Karpas-422 (cell line): ENCODE measurements at regions not wholly inside any gene's neighbourhood (a gene's known extent, or its start where the extent isn't known, plus 50 kb on each side); places are given as distances from the start of the nearest gene placed in this dataset.

Experiments used
- DNase-seq: peaks from one replicate; pipeline ENCODE4 v3.0.0-alpha.2; 2015
- H2AFZ ChIP-seq: fragments of 200-600 bp; sonication (generic); 2 replicates; pipeline ENCODE4 v1.6.1; 2014; ENCODE audit warnings: antibody characterized with exemption, low read length, mixed read lengths
- H3K27ac ChIP-seq: fragments of 200-600 bp; sonication (generic); 2 replicates; pipeline ENCODE4 v1.5.1; 2014; ENCODE audit warnings: mild to moderate bottlenecking, low read length, moderate library complexity
- H3K27me3 ChIP-seq: fragments of 200-600 bp; sonication (generic); 2 replicates; pipeline ENCODE4 v1.6.1; 2014; ENCODE audit warnings: low read length, mixed read lengths
- H3K36me3 ChIP-seq: fragments of 200-600 bp; sonication (generic); 2 replicates; pipeline ENCODE4 v1.6.1; 2014; ENCODE audit warnings: low read length, mixed read lengths; ENCODE audit not compliant: insufficient read depth
- H3K4me1 ChIP-seq: fragments of 200-600 bp; sonication (generic); 2 replicates; pipeline ENCODE4 v1.6.1; 2014; ENCODE audit warnings: mild to moderate bottlenecking, low read length, mixed read lengths
- H3K4me2 ChIP-seq: fragments of 200-600 bp; sonication (generic); 2 replicates; pipeline ENCODE4 v1.6.1; 2014; ENCODE audit warnings: low read length, low read depth, mild to moderate bottlenecking; ENCODE audit not compliant: poor library complexity, severe bottlenecking
- H3K4me3 ChIP-seq: fragments of 200-600 bp; sonication (generic); 2 replicates; pipeline ENCODE4 v1.5.1; 2014; ENCODE audit warnings: mild to moderate bottlenecking, antibody characterized with exemption, low read length, mixed read lengths
- H3K79me2 ChIP-seq: fragments of 200-600 bp; sonication (generic); 2 replicates; pipeline ENCODE4 v1.6.1; 2014; ENCODE audit warnings: mild to moderate bottlenecking, low read length, mixed read lengths
- H3K9ac ChIP-seq: fragments of 200-600 bp; sonication (generic); 2 replicates; pipeline ENCODE4 v1.6.0; 2014; ENCODE audit warnings: low read length
- H3K9me2 ChIP-seq: fragments of 200-600 bp; sonication (generic), shearing (Covaris generic); replicated peaks from 2 replicates; pipeline ENCODE4 v1.6.0; 2014; ENCODE audit warnings: mild to moderate bottlenecking, low read length, moderate library complexity; ENCODE audit not compliant: insufficient read depth
- H3K9me3 ChIP-seq: fragments of 300-700, 200-600 bp; sonication (generic); 2 replicates; pipeline ENCODE4 v1.6.1; 2014; ENCODE audit warnings: low read length, mixed read lengths
- H4K20me1 ChIP-seq: fragments of 200-600 bp; sonication (generic); 2 replicates; pipeline ENCODE4 v1.6.1; 2014; ENCODE audit warnings: mild to moderate bottlenecking, antibody characterized with exemption, low read length, low read depth; ENCODE audit not compliant: insufficient read depth

DNA sequence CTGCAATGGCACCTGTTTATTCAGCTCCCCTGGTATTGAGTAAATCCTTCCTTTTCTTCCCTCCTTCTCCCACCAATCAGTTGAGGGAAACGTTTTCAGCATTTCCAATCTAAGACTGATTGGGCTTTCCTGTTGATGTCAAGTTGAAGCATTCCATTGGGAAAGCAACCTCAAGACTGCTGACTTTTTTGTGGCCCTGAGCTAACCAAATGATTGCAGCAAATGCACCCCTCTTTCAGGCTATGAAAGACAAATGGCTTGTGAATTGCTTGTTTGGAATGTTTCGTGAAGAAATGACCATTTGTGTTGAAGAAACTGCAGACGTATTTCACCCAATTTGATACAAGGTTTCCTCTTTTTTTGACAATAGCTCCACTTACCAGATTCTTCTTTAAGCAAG lies 303.5 kb downstream of the EPHA4 start:
- H3K9me2 ChIP-seq: no peaks in the 10 kb centered on the region
- no peaks in the 10 kb centered on the region for H3K9me3 ChIP-seq
- H3K9ac ChIP-seq: no peak overlapping the region
- no peaks in the 10 kb centered on the region for H4K20me1 ChIP-seq
- no peak overlapping the region for H3K4me3 ChIP-seq
- no peak overlapping the region for H3K4me2 ChIP-seq
- DNase-seq: no peak
- no peaks in the 10 kb centered on the region for H3K79me2 ChIP-seq
- peaks cover 6% of the 10 kb centered on the region; the same call in 1 of the 2 replicates for H3K4me1 ChIP-seq
- H3K27ac ChIP-seq: no peak overlapping the region
- no peaks in the 10 kb centered on the region for H3K27me3 ChIP-seq
- H2AFZ ChIP-seq: no peak overlapping the region
- H3K36me3 ChIP-seq: no peaks in the 10 kb centered on the region

DNA sequence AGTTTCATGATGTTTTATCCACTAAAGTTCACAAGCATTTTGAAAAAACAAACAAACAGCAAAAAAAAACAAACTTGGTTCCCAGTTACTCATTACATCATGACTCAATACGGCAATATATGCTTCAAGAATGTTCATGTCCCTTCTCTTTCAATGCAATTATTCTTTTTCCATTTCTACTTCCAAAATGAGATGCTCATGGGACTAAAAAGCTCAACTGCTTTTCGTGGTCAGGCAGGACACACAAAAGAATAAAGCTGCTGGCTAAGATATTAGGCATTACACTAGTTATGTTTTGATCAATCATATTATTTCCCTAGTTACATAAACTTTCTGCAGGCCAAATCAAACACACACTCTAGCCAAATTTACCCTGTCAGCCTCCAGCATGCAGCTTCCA lies 301.3 kb downstream of the EPHA4 start:
- Histone ChIP-seq H3K4me3 (no peak overlapping the region), H3K9ac (no peak overlapping the region), H3K27me3 (no peaks in the 10 kb centered on the region), H3K4me1 (peaks cover 6% of the 10 kb centered on the region; the same call in 1 of the 2 replicates), H4K20me1 (no peaks in the 10 kb centered on the region), H3K9me3 (no peaks in the 10 kb centered on the region), H3K79me2 (no peaks in the 10 kb centered on the region), H3K27ac (no peak overlapping the region), H3K4me2 (no peak overlapping the region), H3K36me3 (no peaks in the 10 kb centered on the region), H3K9me2 (no peaks in the 10 kb centered on the region), H2AFZ (no peak overlapping the region)
- DNase-seq: no peak

DNA sequence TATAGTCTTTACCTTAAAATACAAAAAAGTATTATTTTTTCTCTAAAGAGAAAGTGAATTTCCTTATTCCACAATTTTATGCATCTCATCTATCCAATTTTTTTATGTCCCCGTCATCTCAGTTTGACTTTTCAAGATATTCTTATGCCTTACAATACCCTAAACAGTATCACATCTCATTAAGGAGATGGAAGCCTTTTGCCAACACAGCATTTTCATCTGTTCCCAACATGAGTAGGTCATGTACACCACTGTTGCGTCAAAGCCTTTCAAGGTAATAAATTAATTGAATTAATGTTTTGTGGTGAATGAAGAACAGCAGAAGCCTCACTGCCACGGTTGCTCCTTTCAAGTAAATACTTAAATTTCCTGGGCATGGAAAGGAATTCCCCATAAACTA lies 299.4 kb downstream of the EPHA4 start:
- Histone ChIP-seq H3K36me3 (no peaks in the 10 kb centered on the region), H3K9me3 (no peaks in the 10 kb centered on the region), H2AFZ (no peak overlapping the region), H3K27ac (no peak overlapping the region), H3K79me2 (no peaks in the 10 kb centered on the region), H3K4me3 (no peak overlapping the region), H4K20me1 (no peaks in the 10 kb centered on the region), H3K4me2 (no peak overlapping the region), H3K27me3 (no peaks in the 10 kb centered on the region), H3K4me1 (peaks cover 5% of the 10 kb centered on the region; the same call in 1 of the 2 replicates), H3K9me2 (no peaks in the 10 kb centered on the region), H3K9ac (no peak overlapping the region)
- DNase-seq: no peak

DNA sequence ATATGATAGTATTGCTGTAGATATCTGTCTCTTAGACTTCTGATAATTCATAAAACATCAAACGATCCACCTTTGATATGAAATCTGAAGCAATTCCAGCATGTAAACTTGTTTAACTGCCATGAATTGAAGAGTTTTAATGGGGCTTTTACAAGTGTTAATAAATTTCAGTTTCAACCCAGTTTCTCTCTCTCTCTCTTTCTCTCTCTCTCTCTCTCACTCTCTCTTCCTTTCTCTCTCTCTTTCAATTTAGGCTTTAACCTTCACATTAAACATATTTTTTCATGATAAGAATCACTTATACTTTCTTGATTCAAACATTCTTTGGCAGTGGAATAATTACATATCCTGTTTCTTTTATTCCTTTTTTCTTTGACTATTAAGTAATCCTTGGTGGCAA lies 296.1 kb downstream of the EPHA4 start:
- H3K27me3 ChIP-seq: no peaks in the 10 kb centered on the region
- no peaks in the 10 kb centered on the region for H3K79me2 ChIP-seq
- no peaks in the 10 kb centered on the region for H3K9me3 ChIP-seq
- H3K4me3 ChIP-seq: no peak overlapping the region
- H2AFZ ChIP-seq: no peak overlapping the region
- H3K9ac ChIP-seq: no peak overlapping the region
- H3K4me1 ChIP-seq: no peaks in the 10 kb centered on the region
- no peaks in the 10 kb centered on the region for H3K9me2 ChIP-seq
- H3K27ac ChIP-seq: no peak overlapping the region
- no peaks in the 10 kb centered on the region for H4K20me1 ChIP-seq
- no peak for DNase-seq
- no peak overlapping the region for H3K4me2 ChIP-seq
- no peaks in the 10 kb centered on the region for H3K36me3 ChIP-seq

DNA sequence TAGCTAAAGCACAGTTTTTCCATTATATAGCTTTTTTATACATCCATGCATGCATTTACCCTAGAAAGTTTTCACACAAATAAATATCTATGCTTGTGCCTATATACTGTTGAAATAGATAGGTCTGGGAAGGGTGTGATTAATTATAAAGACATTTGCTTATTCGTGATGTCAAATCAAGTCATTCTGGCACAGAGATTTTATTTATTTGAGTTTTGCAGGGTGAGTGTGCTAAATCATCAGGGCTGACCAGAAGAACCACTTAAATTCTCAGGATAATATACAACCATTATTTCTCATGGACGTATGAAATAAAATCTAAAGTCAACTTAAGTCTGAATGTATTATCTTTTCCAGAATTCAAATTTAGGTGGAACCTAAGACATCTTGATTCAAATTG lies 295.5 kb downstream of the EPHA4 start:
- no peak overlapping the region for H3K9ac ChIP-seq
- no peak overlapping the region for H3K4me3 ChIP-seq
- no peak overlapping the region for H2AFZ ChIP-seq
- H3K36me3 ChIP-seq: no peaks in the 10 kb centered on the region
- no peaks in the 10 kb centered on the region for H4K20me1 ChIP-seq
- H3K79me2 ChIP-seq: no peaks in the 10 kb centered on the region
- DNase-seq: no peak
- H3K9me3 ChIP-seq: no peaks in the 10 kb centered on the region
- H3K4me2 ChIP-seq: no peak overlapping the region
- H3K27ac ChIP-seq: no peak overlapping the region
- no peaks in the 10 kb centered on the region for H3K9me2 ChIP-seq
- H3K4me1 ChIP-seq: no peaks in the 10 kb centered on the region
- H3K27me3 ChIP-seq: no peaks in the 10 kb centered on the region

DNA sequence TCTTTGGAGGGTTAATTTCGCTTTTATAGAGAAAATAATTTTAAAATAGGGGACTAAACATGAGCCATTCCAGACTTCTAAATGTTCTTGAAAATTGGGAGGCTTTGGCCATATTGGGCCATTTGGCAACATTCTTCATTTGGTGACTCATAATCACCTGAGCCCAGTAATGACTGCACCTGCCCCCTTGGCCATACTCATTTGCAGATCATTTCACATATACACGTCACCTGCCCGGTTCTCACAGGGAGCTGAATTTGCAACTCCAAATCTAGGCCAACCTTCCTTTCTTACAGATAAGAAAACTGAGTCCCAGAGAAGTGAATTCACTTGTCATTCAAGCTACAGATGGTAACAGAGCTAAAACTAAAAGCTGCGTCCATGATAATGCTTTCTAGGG lies 289.7 kb downstream of the EPHA4 start:
- Histone ChIP-seq H3K4me1 (peaks cover 33% of the 10 kb centered on the region), H4K20me1 (no peaks in the 10 kb centered on the region), H3K9me2 (no peaks in the 10 kb centered on the region), H3K4me3 (no peak overlapping the region), H3K27me3 (no peaks in the 10 kb centered on the region), H3K79me2 (no peaks in the 10 kb centered on the region), H3K36me3 (no peaks in the 10 kb centered on the region), H2AFZ (no peak overlapping the region), H3K27ac (no peak overlapping the region), H3K9ac (no peak overlapping the region), H3K4me2 (no peak overlapping the region), H3K9me3 (no peaks in the 10 kb centered on the region)
- DNase-seq: no peak

DNA sequence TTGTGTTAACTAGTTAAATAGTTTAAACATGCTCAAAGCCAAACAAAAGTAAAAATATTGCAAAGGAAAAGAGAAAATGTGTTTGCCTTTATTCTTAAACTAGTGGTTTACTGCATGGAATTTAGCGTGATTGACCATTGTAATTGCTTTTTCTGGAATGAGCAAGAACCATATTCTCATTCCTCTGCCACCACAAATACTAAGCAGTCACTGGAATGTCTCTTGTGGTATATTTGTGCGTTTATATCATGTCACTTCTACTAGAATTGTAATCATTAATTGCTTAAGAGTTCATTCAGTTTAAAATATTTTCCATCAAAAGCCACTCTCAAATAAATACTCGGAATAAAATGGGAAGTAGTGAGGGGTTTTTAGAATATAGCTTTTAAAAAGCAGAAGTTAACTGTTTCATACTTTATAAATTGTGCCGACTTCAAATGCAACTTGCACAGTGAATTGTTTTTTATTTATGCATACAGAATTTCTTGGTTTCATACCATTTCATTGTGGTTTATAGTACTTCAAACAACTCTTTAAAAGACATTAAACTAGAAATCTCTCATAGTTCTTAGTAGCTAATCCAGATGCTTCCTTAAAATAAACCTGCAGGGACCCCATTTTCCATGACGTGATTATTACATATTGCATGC lies 288.1 kb downstream of the EPHA4 start:
- no peaks in the 10 kb centered on the region for H3K9me3 ChIP-seq
- peak overlapping the region; percentile 77 for H2AFZ ChIP-seq
- no peak overlapping the region for H3K27ac ChIP-seq
- H3K27me3 ChIP-seq: no peaks in the 10 kb centered on the region
- H3K4me1 ChIP-seq: peaks cover 45% of the 10 kb centered on the region
- H3K79me2 ChIP-seq: no peaks in the 10 kb centered on the region
- no peaks in the 10 kb centered on the region for H3K9me2 ChIP-seq
- H4K20me1 ChIP-seq: no peaks in the 10 kb centered on the region
- H3K4me3 ChIP-seq: no peak overlapping the region
- no peak for DNase-seq
- H3K36me3 ChIP-seq: no peaks in the 10 kb centered on the region
- H3K9ac ChIP-seq: no peak overlapping the region
- peak overlapping the region; percentile 36 for H3K4me2 ChIP-seq

DNA sequence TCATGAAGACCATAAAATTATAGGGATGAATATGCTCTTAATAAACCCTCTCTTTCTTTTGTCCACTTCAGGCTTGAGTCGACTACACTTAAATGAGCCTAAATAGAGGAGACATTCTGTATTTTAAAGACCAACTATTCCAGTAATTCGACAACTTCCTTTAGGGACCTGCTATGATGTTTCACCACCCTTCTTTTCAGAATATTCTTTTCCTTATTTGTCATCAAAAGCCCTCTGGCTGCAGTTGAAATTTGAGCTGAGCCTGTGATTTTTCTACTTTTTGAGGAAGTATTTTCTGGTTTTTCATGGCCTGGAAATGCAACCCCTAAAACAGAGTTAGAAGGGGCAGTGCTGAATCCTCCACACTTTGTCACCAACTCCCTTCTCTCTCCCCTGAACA lies 287.0 kb downstream of the EPHA4 start:
- no peak overlapping the region for H3K4me3 ChIP-seq
- no peaks in the 10 kb centered on the region for H3K79me2 ChIP-seq
- no peak overlapping the region for H3K9ac ChIP-seq
- H3K36me3 ChIP-seq: no peaks in the 10 kb centered on the region
- no peaks in the 10 kb centered on the region for H4K20me1 ChIP-seq
- H3K9me2 ChIP-seq: no peaks in the 10 kb centered on the region
- peak overlapping the region; percentile 35 for H3K4me2 ChIP-seq
- peaks cover 57% of the 10 kb centered on the region for H3K4me1 ChIP-seq
- no peaks in the 10 kb centered on the region for H3K27me3 ChIP-seq
- no peaks in the 10 kb centered on the region for H3K9me3 ChIP-seq
- H2AFZ ChIP-seq: peak overlapping the region; percentile 55
- no peak for DNase-seq
- H3K27ac ChIP-seq: no peak overlapping the region
